Gastrocnemius medialis (tissue), 4 donors: ENCODE measurements at regions not wholly inside any gene's neighbourhood (a gene's known extent, or its start where the extent isn't known, plus 50 kb on each side); places are given as distances from the start of the nearest gene placed in this dataset.

Experiments used
- ATAC-seq, 2 donors: fragments of 150-250 bp; one replicate each; pipeline ENCODE4 v1.9.1; 2016
- DNase-seq, 2 donors: peaks; one replicate each; pipeline ENCODE4 v3.0.0-alpha.2; 2019
- H3K27ac ChIP-seq, 4 donors: fragments of 200-600 bp; sonication (generic); 1 replicate in 1 of 4; 2 replicates in 3 of 4; pipeline ENCODE4 v1.5.1; 2016 to 2018; ENCODE audit warnings: mild to moderate bottlenecking in 2 of 4, moderate library complexity in 1 of 4
- H3K27me3 ChIP-seq, 3 donors: fragments of 200-600 bp; sonication (generic) in 2 of 3; 1 replicate in 1 of 3; 2 replicates in 2 of 3; pipeline versions ENCODE4 v1.5.1 to v1.6.0; 2016 to 2019; ENCODE audit warnings: mild to moderate bottlenecking in 1 of 3, moderate library complexity in 1 of 3
- H3K36me3 ChIP-seq, 2 donors: fragments of 200-600 bp; sonication (generic) in 1 of 2; one replicate each; pipeline ENCODE4 v1.5.1; 2017 to 2018
- H3K4me1 ChIP-seq, 2 donors: fragments of 200-600 bp; sonication (generic) in 1 of 2; one replicate each; pipeline ENCODE4 v1.5.1; 2016 to 2017; ENCODE audit warnings: mild to moderate bottlenecking in 2 of 2
- H3K4me3 ChIP-seq, 4 donors: fragments of 200-600 bp; sonication (generic) in 3 of 4; 1 replicate in 1 of 4; 2 replicates in 3 of 4; pipeline ENCODE4 v1.5.1; 2016 to 2019; ENCODE audit warnings: mild to moderate bottlenecking in 2 of 4
- H3K9me3 ChIP-seq, 3 donors: fragments of 200-600 bp; sonication (generic) in 2 of 3; 1 replicate in 1 of 3; 2 replicates in 2 of 3; pipeline ENCODE4 v1.5.1; 2016 to 2019
- CTCF ChIP-seq, 5 experiments: fragments of 450-650 bp in 3 of 5; fragments of 200-600 bp in 2 of 5; sonication (generic) in 2 of 5; IDR thresholded peaks in 4 of 5; conservative IDR thresholded peaks in 1 of 5; 1 replicate in 4 of 5; 2 replicates in 1 of 5; pipeline ENCODE4 v1.5.1; 2016 to 2019; ENCODE audit warnings: antibody characterized with exemption in 5 of 5, mild to moderate bottlenecking in 3 of 5, moderate library complexity in 3 of 5
- POLR2A ChIP-seq, 2 donors: fragments of 450-650 bp; IDR thresholded peaks; one replicate each; pipeline ENCODE4 v1.6.1; 2017; ENCODE audit warnings: antibody characterized with exemption in 2 of 2, mild to moderate bottlenecking in 2 of 2, moderate library complexity in 2 of 2
- in situ Hi-C, 4 donors: fragments of 200-750 bp; cut with MboI; loops; one replicate each; pipeline versions ENCODE4 v1.15.0 to v1.8.0; 2017; ENCODE audit warnings: low sequenced_read_pairs in 4 of 4
- intact Hi-C: fragments of 100-400 bp; cut with DNase I; formaldehyde crosslinking; loops from one replicate; pipeline ENCODE4 v1.15.1; 2023; ENCODE audit warnings: low total_unique reads

GRCh38 chrX:5100004-5100403 lies 1128.7 kb downstream of the NLGN4X start:
- Histone ChIP-seq H3K4me3 (no peak overlapping the region), H3K4me1 (no peaks in the 10 kb centered on the region), H3K27ac (no peak overlapping the region), H3K9me3 (no peaks in the 10 kb centered on the region), H3K27me3 (no peaks in the 10 kb centered on the region), H3K36me3 (no peaks in the 10 kb centered on the region)
- in situ Hi-C loops = no loop called here
- intact Hi-C loops = no loop called here
- ATAC-seq (no peak), DNase-seq (no peak)
- TF ChIP-seq CTCF (IDR thresholded peaks at IDR 0.05 in 4 of 5, conservative IDR thresholded peaks at IDR 0.05 in 1 of 5) (no peak), POLR2A (IDR thresholded peaks at IDR 0.05) (no peak)

GRCh38 chrX:5086388-5086787 lies 1142.3 kb downstream of the NLGN4X start:
- no peak for DNase-seq
- in situ Hi-C loops = no loop called here
- ATAC-seq = no peak
- H3K27me3 ChIP-seq = no peaks in the 10 kb centered on the region
- no peaks in the 10 kb centered on the region for H3K9me3 ChIP-seq
- intact Hi-C loops = no loop called here
- no peak overlapping the region for H3K27ac ChIP-seq
- no peak overlapping the region for H3K4me3 ChIP-seq
- H3K4me1 ChIP-seq = no peaks in the 10 kb centered on the region
- H3K36me3 ChIP-seq = no peaks in the 10 kb centered on the region
- TF ChIP-seq POLR2A (IDR thresholded peaks at IDR 0.05) = no peak
- TF ChIP-seq CTCF (IDR thresholded peaks at IDR 0.05 in 4 of 5, conservative IDR thresholded peaks at IDR 0.05 in 1 of 5) = no peak

- TF ChIP-seq CTCF (IDR thresholded peaks at IDR 0.05 in 4 of 5, conservative IDR thresholded peaks at IDR 0.05 in 1 of 5) (no peak), POLR2A (IDR thresholded peaks at IDR 0.05) (no peak)
- H3K4me1 ChIP-seq = no peaks in the 10 kb centered on the region
- no peak overlapping the region for H3K27ac ChIP-seq
- H3K4me3 ChIP-seq = no peak overlapping the region
- no peaks in the 10 kb centered on the region for H3K36me3 ChIP-seq
- H3K9me3 ChIP-seq = no peaks in the 10 kb centered on the region
- DNase-seq (no peak), ATAC-seq (no peak)
- no peaks in the 10 kb centered on the region for H3K27me3 ChIP-seq
- intact Hi-C loops = no loop called here
- in situ Hi-C loops = no loop called here
Observed at GRCh38 chrX:5084279-5084678, 1144.4 kb downstream of the NLGN4X start.

- no peak for ATAC-seq
- TF ChIP-seq CTCF (IDR thresholded peaks at IDR 0.05 in 4 of 5, conservative IDR thresholded peaks at IDR 0.05 in 1 of 5) = no peak
- no peak for TF ChIP-seq POLR2A (IDR thresholded peaks at IDR 0.05)
- no peak for DNase-seq
- Histone ChIP-seq H3K4me3 (no peak overlapping the region), H3K36me3 (no peaks in the 10 kb centered on the region), H3K27ac (no peak overlapping the region), H3K4me1 (no peaks in the 10 kb centered on the region), H3K27me3 (no peaks in the 10 kb centered on the region), H3K9me3 (no peaks in the 10 kb centered on the region)
- in situ Hi-C loops (no loop called here), intact Hi-C loops (no loop called here)
Observed at GRCh38 chrX:5082705-5083104, 1146.0 kb downstream of the NLGN4X start.

GRCh38 chrX:5080791-5081190 lies 1147.9 kb downstream of the NLGN4X start:
- TF ChIP-seq POLR2A (IDR thresholded peaks at IDR 0.05) (no peak), CTCF (IDR thresholded peaks at IDR 0.05 in 4 of 5, conservative IDR thresholded peaks at IDR 0.05 in 1 of 5) (no peak)
- DNase-seq (no peak), ATAC-seq (no peak)
- Histone ChIP-seq H3K9me3 (no peaks in the 10 kb centered on the region), H3K4me1 (no peaks in the 10 kb centered on the region), H3K4me3 (no peak overlapping the region), H3K36me3 (no peaks in the 10 kb centered on the region), H3K27ac (no peak overlapping the region), H3K27me3 (no peaks in the 10 kb centered on the region)
- in situ Hi-C loops (no loop called here), intact Hi-C loops (no loop called here)
